Right lobe of liver (tissue), 6 donors: ENCODE measurements at regions not wholly inside any gene's neighbourhood (a gene's known extent, or its start where the extent isn't known, plus 50 kb on each side); places are given as distances from the start of the nearest gene placed in this dataset.

ENCODE experiments used
- ATAC-seq, 4 donors: fragments of 200-7000 bp; cut with Tn5 transposase; one replicate each; pipeline ENCODE4 v1.9.1; 2020; ENCODE audit warnings: mild to moderate bottlenecking in 4 of 4, moderate library complexity in 4 of 4
- DNase-seq, 3 donors: peaks; one replicate each; pipeline ENCODE4 v3.0.0-alpha.2; 2020
- H3K27ac ChIP-seq, 3 donors: fragments of 200-600 bp; one replicate each; pipeline ENCODE4 v1.8.0; 2022
- H3K27me3 ChIP-seq, 2 donors: fragments of 200-600 bp; one replicate each; pipeline ENCODE4 v1.8.0; 2022
- H3K36me3 ChIP-seq, 4 donors: fragments of 200-600 bp; sonication (generic) in 1 of 4; one replicate each; pipeline versions ENCODE4 v1.5.1 to v1.8.0; 2017 to 2022; ENCODE audit warnings: control low read depth in 1 of 4
- H3K4me1 ChIP-seq, 4 donors: fragments of 200-600 bp; sonication (generic) in 1 of 4; one replicate each; pipeline versions ENCODE4 v1.5.1 to v1.8.0; 2017 to 2022; ENCODE audit warnings: control low read depth in 1 of 4
- H3K4me3 ChIP-seq, 3 donors: fragments of 200-600 bp; one replicate each; pipeline ENCODE4 v1.8.0; 2022
- H3K9me3 ChIP-seq, 4 donors: fragments of 200-600 bp; sonication (generic) in 1 of 4; one replicate each; pipeline versions ENCODE4 v1.5.1 to v1.8.0; 2017 to 2022; ENCODE audit warnings: control low read depth in 1 of 4
- POLR2A ChIP-seq: fragments of 450-650 bp; IDR thresholded peaks from one replicate; pipeline ENCODE4 v1.6.1; 2017; ENCODE audit warnings: antibody characterized with exemption, mild to moderate bottlenecking
- WGBS: methylation state at CpG from one replicate; pipeline ENCODE4 v1.1.6; 2018; ENCODE audit warnings: low coverage, low lambda C conversion rate; ENCODE audit not compliant: insufficient coverage; ENCODE audit errors: missing lambda C conversion rate; 5-methylcytosine and 5-hydroxymethylcytosine counted together
- intact Hi-C, 2 donors: fragments of 100-400 bp; cut with DNase I; formaldehyde crosslinking; loops; one replicate each; pipeline versions ENCODE4 v1.11.2 to v1.14.1; 2022
- TF ChIP-seq, protein P1 (sequence below), 4 donors: fragments of 200-600 bp in 3 of 4; fragments of 450-650 bp in 1 of 4; IDR thresholded peaks; one replicate each; pipeline versions ENCODE4 v1.5.1 to v1.8.0; 2016 to 2022; ENCODE audit warnings: antibody characterized with exemption in 4 of 4, mild to moderate bottlenecking in 2 of 4
- donor health status: DM: no; HTN: yes; CAD: no.
- donor health status: DM: no; HTN: no; CAD: no.
- donor health status: DM: no; HTN: no; CAD: no.
- donor health status: DM: no; HTN: yes; CAD: no.
- donor health status: DM: no; HTN: yes; CAD: no.

DNA sequence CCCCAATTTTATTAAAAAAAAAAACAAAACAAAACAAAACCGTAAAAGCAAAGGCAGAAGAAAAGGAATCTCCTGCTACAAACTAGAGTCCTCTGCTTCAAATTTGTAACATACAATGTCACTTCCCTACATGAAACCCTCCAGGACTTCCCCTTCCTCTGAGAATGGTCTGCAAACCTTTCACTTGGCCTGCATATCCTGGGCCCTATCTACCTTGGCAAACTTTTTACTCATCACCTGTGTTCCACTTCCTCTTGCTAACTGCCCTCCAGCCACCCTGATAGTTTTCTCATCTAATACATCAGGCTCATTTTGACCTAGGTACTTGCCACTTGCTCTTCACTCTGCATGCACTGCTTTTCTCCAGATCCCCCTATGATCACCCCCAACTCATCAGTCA lies 255.5 kb downstream of the ETAA1 start:
- Histone ChIP-seq H3K9me3 (no peaks in the 10 kb centered on the region), H3K27me3 (no peaks in the 10 kb centered on the region), H3K4me3 (no peak overlapping the region), H3K27ac (no peak overlapping the region), H3K4me1 (no peaks in the 10 kb centered on the region), H3K36me3 (no peaks in the 10 kb centered on the region)
- no peak for DNase-seq
- intact Hi-C loops, result no loop called here
- TF ChIP-seq POLR2A, result no peak
- TF ChIP-seq, protein P1, sequence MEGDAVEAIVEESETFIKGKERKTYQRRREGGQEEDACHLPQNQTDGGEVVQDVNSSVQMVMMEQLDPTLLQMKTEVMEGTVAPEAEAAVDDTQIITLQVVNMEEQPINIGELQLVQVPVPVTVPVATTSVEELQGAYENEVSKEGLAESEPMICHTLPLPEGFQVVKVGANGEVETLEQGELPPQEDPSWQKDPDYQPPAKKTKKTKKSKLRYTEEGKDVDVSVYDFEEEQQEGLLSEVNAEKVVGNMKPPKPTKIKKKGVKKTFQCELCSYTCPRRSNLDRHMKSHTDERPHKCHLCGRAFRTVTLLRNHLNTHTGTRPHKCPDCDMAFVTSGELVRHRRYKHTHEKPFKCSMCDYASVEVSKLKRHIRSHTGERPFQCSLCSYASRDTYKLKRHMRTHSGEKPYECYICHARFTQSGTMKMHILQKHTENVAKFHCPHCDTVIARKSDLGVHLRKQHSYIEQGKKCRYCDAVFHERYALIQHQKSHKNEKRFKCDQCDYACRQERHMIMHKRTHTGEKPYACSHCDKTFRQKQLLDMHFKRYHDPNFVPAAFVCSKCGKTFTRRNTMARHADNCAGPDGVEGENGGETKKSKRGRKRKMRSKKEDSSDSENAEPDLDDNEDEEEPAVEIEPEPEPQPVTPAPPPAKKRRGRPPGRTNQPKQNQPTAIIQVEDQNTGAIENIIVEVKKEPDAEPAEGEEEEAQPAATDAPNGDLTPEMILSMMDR (IDR thresholded peaks at IDR 0.05), result no peak
- 80% methylated on average over 1 of the region's 1 CpG for WGBS
- ATAC-seq, result no peak

DNA sequence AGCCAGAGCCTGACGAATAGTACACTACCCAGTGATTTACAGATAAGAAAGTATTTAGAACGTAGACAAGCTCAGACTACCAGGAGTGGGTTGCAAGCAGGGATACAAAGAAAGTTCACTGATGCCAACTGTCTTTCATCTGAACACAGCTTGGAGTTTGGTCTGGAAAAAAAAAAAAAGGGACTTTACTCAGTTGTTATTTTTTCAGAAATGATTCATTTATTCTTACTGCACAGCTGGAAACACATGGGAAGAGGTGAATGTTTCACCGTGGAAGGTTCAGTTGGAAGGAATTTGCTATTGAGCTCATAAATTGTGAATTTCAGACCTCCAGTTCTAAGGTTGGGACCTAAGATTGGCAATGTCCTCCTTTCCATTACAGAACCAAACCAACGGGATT lies 259.7 kb downstream of the ETAA1 start:
- no peak overlapping the region for H3K27ac ChIP-seq
- ATAC-seq (no peak), DNase-seq (no peak)
- 50% methylated on average over 4 of the region's 4 CpGs for WGBS
- TF ChIP-seq POLR2A, result no peak
- TF ChIP-seq, protein P1 (IDR thresholded peaks at IDR 0.05), result no peak
- H3K4me1 ChIP-seq, result no peaks in the 10 kb centered on the region
- no peaks in the 10 kb centered on the region for H3K9me3 ChIP-seq
- H3K27me3 ChIP-seq, result no peaks in the 10 kb centered on the region
- no peaks in the 10 kb centered on the region for H3K36me3 ChIP-seq
- H3K4me3 ChIP-seq, result no peak overlapping the region
- intact Hi-C loops, result no loop called here

DNA sequence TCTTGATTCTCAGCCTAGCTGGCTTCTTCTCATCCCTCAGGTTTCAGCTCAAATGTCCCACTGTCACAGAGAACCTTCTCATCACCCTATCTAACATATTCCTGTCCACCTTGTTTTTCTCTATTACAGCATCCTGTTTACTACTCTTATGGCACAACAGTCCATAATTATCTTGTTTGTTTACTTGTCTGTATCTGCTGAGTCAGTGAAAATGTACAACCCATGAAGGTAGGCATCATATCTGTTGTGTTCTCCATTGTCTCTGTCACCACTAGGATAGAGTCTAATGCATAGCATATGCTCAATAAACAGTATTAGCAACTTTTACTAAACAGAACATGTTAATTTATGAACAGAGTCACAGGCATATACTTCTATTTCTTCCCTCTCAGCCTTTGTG lies 261.7 kb downstream of the ETAA1 start:
- no peaks in the 10 kb centered on the region for H3K9me3 ChIP-seq
- intact Hi-C loops, result no loop called here
- ATAC-seq (no peak), DNase-seq (no peak)
- H3K27me3 ChIP-seq, result no peaks in the 10 kb centered on the region
- H3K36me3 ChIP-seq, result no peaks in the 10 kb centered on the region
- H3K27ac ChIP-seq, result no peak overlapping the region
- no peaks in the 10 kb centered on the region for H3K4me1 ChIP-seq
- H3K4me3 ChIP-seq, result no peak overlapping the region
- TF ChIP-seq POLR2A, result no peak
- TF ChIP-seq, protein P1 (IDR thresholded peaks at IDR 0.05), result no peak

DNA sequence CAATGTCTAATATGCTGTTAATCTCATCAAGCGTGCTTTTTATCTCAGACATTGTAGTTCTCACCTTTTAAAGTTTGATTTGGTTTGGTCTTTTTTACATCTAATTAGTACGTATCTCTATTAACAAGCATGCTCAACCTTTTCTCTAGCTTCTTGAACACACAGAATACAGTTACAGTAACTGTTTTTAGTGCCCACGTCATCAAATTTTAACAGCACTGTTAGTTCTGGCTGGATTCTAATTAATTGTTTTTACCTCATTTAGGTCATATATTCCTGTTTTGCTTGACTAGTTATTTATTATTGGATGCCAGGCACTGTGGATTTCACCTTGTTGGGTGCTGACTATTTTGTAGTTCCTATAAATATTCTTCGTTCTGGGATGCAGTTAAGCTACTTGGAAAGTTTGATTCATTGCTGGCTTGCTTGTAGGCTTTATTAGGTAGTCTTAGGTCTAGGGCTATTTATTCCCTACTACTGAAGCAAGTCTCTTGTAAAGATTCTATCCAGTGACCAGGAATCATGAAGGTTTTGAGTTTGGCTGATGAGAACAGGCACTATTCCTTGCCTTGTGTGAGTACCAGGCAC lies 263.0 kb downstream of the ETAA1 start:
- intact Hi-C loops, result no loop called here
- H3K4me3 ChIP-seq, result no peak overlapping the region
- ATAC-seq (no peak), DNase-seq (no peak)
- H3K27ac ChIP-seq, result no peak overlapping the region
- no peaks in the 10 kb centered on the region for H3K4me1 ChIP-seq
- TF ChIP-seq, protein P1 (IDR thresholded peaks at IDR 0.05), result no peak
- TF ChIP-seq POLR2A, result no peak
- no peaks in the 10 kb centered on the region for H3K36me3 ChIP-seq
- H3K27me3 ChIP-seq, result no peaks in the 10 kb centered on the region
- no peaks in the 10 kb centered on the region for H3K9me3 ChIP-seq
- 71% methylated on average over 4 of the region's 4 CpGs for WGBS

DNA sequence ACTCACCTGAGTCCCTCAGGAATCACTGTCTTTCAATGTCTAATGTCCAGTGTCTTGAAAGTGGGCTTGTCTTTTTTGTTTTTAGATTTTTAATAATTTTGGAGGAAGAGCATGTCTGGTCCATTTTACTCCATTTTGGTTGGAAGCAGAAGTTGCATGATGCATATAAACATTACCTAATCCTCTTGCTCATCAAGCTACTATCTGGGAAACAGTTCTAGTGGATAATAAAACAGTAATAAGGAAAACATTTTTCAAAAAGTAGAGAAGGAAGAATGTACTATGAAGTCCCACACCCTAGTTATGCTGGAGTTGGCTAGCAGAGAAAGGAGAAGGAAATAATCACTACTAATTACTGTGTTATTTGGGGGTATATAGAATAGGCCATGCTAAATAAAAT lies 263.7 kb downstream of the ETAA1 start:
- Histone ChIP-seq H3K4me3 (no peak overlapping the region), H3K27ac (no peak overlapping the region), H3K27me3 (no peaks in the 10 kb centered on the region), H3K4me1 (no peaks in the 10 kb centered on the region), H3K36me3 (no peaks in the 10 kb centered on the region), H3K9me3 (no peaks in the 10 kb centered on the region)
- TF ChIP-seq, protein P1 (IDR thresholded peaks at IDR 0.05), result no peak
- no peak for TF ChIP-seq POLR2A
- no peak for ATAC-seq
- intact Hi-C loops, result no loop called here
- DNase-seq, result no peak
